GM04503 (cell line): ENCODE measurements at regions not wholly inside any gene's neighbourhood (a gene's known extent, or its start where the extent isn't known, plus 50 kb on each side); places are given as distances from the start of the nearest gene placed in this dataset.
"Not testable (repeated sequence)": the region's sequence is repeated elsewhere in the genome, so short reads cannot be mapped to it uniquely, and the experiment has no call there.

Source experiments
- DNase-seq: peaks from one replicate; pipeline ENCODE4 v3.0.0-alpha.2; 2012; ENCODE audit warnings: low read depth

- peak; percentile 63 for DNase-seq
Observed at GRCh38 chr2:203631068-203631757, 75.2 kb upstream of the CD28 start.

DNA sequence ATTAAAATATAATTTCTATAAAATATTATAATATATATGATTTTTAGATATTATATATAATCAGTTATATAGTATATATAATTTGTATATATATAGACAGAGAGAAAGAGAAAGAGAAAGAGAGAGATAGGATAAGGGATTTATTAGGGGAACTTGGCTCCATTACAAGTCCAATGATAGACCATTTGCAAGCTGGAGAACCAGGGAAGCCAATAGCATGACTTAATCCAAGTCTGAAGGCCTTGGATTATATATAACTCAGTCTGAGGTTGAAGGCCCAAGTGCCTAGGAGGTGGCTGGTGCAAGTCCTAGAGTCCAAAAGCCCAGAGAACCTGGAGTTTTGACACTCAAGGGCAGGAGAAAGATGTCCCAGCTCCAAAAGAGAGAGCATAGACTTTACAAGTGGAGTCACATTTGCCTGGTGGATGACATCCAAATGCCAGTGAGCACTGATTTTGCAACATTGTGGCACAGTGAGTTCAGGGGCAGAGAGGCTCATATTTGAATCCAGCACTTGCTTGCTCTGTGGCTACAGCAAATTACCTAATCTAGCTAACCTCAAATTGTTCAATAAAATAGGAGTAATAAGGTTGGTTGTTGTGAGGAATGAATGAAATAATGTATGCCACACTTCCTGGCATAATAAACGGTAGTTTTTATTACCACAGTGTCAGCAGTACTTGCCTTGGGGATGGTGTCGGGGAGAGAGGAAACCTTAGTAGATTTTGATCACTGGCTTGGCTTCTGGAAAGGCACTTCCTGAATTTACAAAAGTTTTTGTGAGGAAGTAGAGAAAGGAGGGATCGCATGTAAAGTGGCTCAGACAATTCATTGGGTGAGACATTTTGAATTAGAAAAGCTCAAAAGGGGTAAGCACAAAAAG, 69.6 kb upstream of the CD28 start:
- no peak for DNase-seq

- no peak for DNase-seq
Observed at GRCh38 chr2:203637471-203638167, 68.8 kb upstream of the CD28 start.

- not testable (repeated sequence) for DNase-seq
Observed at GRCh38 chr2:203641865-203642264, 64.6 kb upstream of the CD28 start.

DNA sequence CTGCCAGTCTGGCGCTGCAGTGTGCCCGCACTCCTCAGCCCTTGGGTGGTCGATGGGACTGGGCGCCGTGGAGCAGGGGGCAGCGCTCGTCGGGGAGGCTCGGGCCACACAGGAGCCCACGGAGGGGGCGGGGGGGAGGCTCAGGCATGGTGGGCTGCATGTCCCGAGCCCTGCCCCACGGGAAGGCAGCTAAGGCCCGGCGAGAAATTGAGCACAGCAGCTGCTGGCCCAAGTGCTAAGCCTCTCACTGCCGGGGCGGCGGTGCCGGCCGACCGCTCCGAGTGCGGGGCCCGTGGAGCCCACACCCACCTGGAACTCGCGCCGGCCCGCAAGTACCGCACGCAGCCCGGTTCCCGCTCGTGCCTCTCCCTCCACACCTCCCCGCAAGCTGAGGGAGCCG, 63.6 kb upstream of the CD28 start:
- not testable (repeated sequence) for DNase-seq

DNA sequence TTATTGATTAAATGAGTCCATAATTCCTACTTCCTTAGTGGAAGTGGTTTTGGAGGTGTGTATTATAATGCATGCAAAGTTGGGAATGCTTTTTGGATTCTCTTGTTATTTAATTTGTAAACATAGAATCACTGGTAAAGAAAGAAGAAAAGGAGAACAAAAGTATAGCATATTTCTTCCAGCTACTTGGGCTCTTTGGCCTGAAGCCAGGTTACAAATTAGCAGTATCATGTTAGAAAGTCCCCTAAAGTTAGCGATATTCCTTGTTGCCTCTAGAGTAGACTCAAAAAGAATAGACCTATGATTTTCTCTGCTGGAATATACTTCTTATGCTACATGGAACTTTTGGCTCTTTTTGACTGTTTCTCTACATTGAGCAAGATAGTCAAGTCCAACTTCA, 60.6 kb upstream of the CD28 start:
- no peak for DNase-seq

DNA sequence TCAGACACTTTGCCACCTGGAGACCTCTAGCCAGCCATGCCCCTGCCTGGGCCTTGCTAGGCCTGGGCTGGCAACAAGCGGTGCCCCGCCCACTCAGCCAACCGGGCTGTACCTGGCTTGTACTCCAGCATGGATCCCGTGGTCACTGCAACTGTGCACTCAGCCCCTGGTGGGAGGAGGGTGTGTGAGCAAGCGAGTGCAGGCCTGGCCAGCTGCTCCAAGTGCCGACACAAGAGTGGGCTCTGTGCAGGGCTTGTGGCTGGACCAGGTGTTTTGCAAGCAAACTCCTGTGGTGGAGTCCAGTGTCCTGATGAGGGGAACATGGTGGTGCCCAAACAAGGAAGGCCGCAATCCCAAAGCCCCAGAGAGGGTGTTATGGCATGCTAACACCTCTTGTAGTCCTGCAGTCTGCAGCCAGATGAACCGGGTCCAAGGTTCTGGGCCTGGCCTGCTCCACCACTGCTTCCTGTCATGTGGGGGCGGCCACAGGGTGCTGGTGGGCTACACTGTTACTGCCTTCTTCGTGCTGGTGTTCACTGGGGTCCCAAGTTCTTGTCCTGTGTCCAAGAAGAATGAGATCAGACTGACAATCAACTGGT, 60.1 kb upstream of the CD28 start:
- no peak for DNase-seq

DNA sequence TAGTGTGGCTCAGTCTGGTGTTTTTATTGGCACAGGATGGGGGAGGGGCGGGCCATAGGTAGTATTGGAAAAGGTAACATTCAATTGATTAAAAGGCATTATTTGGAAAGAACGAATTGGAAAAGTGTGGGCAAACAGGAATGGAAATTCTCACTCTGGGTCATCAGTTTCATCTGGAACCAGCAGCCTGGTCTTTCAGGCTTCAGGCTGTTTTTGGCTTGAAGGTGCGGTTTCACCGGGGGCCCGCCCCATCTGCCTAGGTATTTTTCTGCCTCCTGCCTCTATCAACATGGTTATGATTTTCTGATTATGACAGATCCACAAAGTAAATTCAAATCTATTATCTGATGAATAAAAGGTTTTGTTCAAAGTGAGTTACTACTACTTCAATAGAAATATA, 59.5 kb upstream of the CD28 start:
- no peak for DNase-seq

DNA sequence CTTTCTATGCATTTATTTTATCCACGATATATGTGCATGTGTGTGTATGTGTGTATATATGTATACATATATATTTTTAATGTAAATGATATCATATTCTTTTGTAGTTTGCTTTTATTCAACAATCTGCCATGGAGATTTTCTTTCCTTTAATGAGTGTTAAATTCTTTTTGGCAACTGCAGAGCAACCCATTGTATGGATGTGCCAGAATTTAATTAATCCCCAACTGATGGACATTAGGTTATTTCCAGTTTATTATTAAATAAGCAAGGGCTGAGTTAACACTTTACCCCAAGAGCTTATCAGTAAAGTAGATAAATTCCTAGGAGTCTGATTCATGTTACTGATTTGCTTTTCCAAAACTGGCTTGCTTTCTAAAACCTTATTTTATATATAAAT, 58.9 kb upstream of the CD28 start:
- no peak for DNase-seq

- no peak for DNase-seq
Observed at GRCh38 chr2:203648273-203648672, 58.2 kb upstream of the CD28 start.

- DNase-seq, result no peak
Observed at GRCh38 chr2:203649176-203649814, 57.1 kb upstream of the CD28 start.

DNA sequence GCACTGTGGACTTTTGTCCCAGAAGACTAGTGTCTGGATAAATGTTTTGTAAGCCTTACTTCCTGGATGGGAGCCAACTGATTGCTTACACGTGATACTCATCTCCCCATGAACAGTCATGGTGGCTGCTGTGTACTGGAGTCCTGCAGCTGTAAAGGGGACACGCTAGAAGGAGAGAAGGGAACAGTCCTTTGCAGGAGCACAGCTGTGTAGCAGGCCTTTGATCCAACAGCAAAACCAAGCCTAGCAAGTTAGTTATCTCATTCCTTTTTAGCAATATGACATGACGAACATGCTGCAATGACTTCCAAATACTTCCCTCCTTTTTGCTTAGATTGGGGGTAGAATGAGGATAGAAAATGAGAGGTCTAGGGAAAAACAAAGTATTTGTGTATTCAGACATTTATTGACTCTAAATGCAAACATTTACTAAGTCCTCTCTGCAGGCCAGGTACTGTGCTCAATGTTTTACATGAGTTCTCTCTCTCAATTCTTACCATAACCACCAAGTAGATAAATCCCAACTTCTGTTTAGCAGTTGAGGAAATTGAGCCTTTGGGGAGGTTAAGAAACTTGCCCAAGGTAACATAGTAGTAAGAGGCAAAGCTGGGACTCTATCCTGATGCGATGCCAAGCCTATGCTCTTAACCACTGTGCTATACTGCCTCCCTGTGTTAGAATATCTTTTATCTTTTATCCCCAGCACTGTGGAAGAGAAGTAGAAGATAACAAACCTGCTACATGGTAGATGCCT, 55.4 kb upstream of the CD28 start:
- DNase-seq, result no peak

- no peak for DNase-seq
Observed at GRCh38 chr2:203651621-203652020, 54.8 kb upstream of the CD28 start.

GRCh38 chr2:203654826-203655225, 51.6 kb upstream of the CD28 start:
- DNase-seq, result no peak

GRCh38 chr2:203656522-203657287, 49.7 kb upstream of the CD28 start:
- DNase-seq, result no peak
